CD4-positive, alpha-beta T cell (primary cell): ENCODE measurements at regions not wholly inside any gene's neighbourhood (a gene's known extent, or its start where the extent isn't known, plus 50 kb on each side); places are given as distances from the start of the nearest gene placed in this dataset.

Source experiments
- ATAC-seq: fragments of 200-7000 bp; cut with Tn5 transposase; one replicate; pipeline ENCODE4 v1.10.0; 2022; ENCODE audit warnings: mild to moderate bottlenecking; ENCODE audit not compliant: poor library complexity
- CTCF ChIA-PET: fragments of 350-600 bp; sonication (Branson Sonifier 250); formaldehyde crosslinking; loops from one replicate; lab custom pipeline; 2021; ENCODE audit warnings: antibody characterized with exemption, inconsistent platforms; lab: Charles Lee
- POLR2A ChIA-PET: fragments of 350-600 bp; sonication (Branson Sonifier 250); formaldehyde crosslinking; loops from one replicate; lab custom pipeline; 2021; ENCODE audit warnings: antibody characterized with exemption, inconsistent platforms; lab: Charles Lee
- DNase-seq, 14 experiments: peaks; one replicate each; pipeline ENCODE4 v3.0.0-alpha.2; 2013 to 2020; ENCODE audit warnings: mixed read lengths in 2 of 14
- H3K27ac ChIP-seq, 2 donors: one replicate each; pipeline versions ENCODE4 v1.5.1 to v1.7.0; 2013; ENCODE audit warnings: low read length in 2 of 2, low read depth in 1 of 2, mild to moderate bottlenecking in 1 of 2
- H3K27me3 ChIP-seq, 2 experiments: 1 replicate in 1 of 2; 2 replicates in 1 of 2; pipeline versions ENCODE4 v1.6.1 to v1.7.0; 2013; ENCODE audit warnings: low read length in 2 of 2, control low read depth in 1 of 2, mild to moderate bottlenecking in 1 of 2, moderate library complexity in 1 of 2; ENCODE audit not compliant: insufficient read depth in 2 of 2, control insufficient read depth in 1 of 2
- H3K36me3 ChIP-seq: one replicate; pipeline ENCODE4 v1.6.1; 2013; ENCODE audit warnings: low read length, control low read depth; ENCODE audit not compliant: insufficient read depth
- H3K4me1 ChIP-seq: one replicate; pipeline ENCODE4 v1.6.1; 2013; ENCODE audit warnings: low read length, control low read depth; ENCODE audit not compliant: insufficient read depth
- H3K4me3 ChIP-seq: one replicate; pipeline ENCODE4 v1.5.1; 2013; ENCODE audit warnings: mild to moderate bottlenecking, low read length, moderate library complexity
- H3K9me3 ChIP-seq, 2 experiments: 1 replicate in 1 of 2; 2 replicates in 1 of 2; pipeline versions ENCODE4 v1.6.1 to v1.7.0; 2013; ENCODE audit warnings: low read length in 2 of 2, mild to moderate bottlenecking in 2 of 2, control low read depth in 1 of 2, moderate library complexity in 1 of 2; ENCODE audit not compliant: control insufficient read depth in 1 of 2, insufficient read depth in 1 of 2
- H3K27ac Mint-ChIP-seq: one replicate; pipeline ENCODE4 v1.8.0; 2020; ENCODE audit warnings: mixed read lengths
- H3K27me3 Mint-ChIP-seq: one replicate; pipeline ENCODE4 v1.8.0; 2021; ENCODE audit warnings: mixed read lengths
- H3K36me3 Mint-ChIP-seq: one replicate; pipeline ENCODE4 v1.8.0; 2021; ENCODE audit warnings: low read depth, mixed read lengths
- H3K4me1 Mint-ChIP-seq: one replicate; pipeline ENCODE4 v1.8.0; 2021; ENCODE audit warnings: low read depth, mixed read lengths
- H3K4me3 Mint-ChIP-seq: one replicate; pipeline ENCODE4 v1.8.0; 2020; ENCODE audit warnings: mild to moderate bottlenecking, mixed read lengths
- H3K9me3 Mint-ChIP-seq: one replicate; pipeline ENCODE4 v1.8.0; 2020; ENCODE audit warnings: mixed read lengths
- CTCF ChIP-seq: fragments of 200-600 bp; IDR thresholded peaks from one replicate; pipeline ENCODE4 v1.8.0; 2022; ENCODE audit warnings: antibody characterized with exemption, mild to moderate bottlenecking
- intact Hi-C, 2 experiments: fragments of 100-400 bp; cut with DNase I in 1 of 2; cut with micrococcal nuclease in 1 of 2; formaldehyde crosslinking; loops; one replicate each; pipeline versions ENCODE4 v1.15.1 to v1.9.0; 2023 to 2025; cut with DNase I, micrococcal nuclease

GRCh38 chr4:132642016-132642817 is 506.9 kb upstream of the PCDH10 start:
- CTCF ChIA-PET = no interaction called here

DNA sequence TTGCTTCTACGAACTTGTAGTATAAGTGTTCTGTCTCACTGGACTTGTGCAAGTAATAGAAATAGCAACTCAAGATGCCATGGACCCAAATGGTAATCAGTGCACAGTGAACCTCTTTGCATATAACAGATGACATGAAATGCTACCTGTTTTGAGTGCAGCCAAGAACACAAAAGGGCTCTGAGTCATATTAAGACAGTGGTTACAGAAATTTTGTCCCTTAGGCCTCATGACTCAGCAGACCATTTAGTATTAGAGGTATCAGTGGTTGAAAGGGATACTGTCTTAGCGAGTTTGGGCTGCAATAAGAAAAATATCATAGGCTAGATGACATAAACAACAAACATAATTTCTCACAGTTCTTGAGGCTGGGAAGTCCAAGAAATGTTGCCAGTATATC is 502.9 kb upstream of the PCDH10 start:
- CTCF ChIA-PET = no interaction called here
- no peaks in the 10 kb centered on the region for H3K27me3 ChIP-seq
- H3K4me3 ChIP-seq = no peak overlapping the region
- peaks cover 2% of the 10 kb centered on the region for H3K9me3 Mint-ChIP-seq
- H3K4me3 Mint-ChIP-seq = no peak overlapping the region
- no peaks in the 10 kb centered on the region for H3K4me1 ChIP-seq
- H3K9me3 ChIP-seq = no peaks in the 10 kb centered on the region
- H3K27me3 Mint-ChIP-seq = no peaks in the 10 kb centered on the region
- H3K27ac ChIP-seq = no peak overlapping the region
- no peak overlapping the region for H3K27ac Mint-ChIP-seq
- POLR2A ChIA-PET = no interaction called here
- intact Hi-C loops = no loop called here
- ATAC-seq = no peak
- TF ChIP-seq CTCF = no peak
- no peak for DNase-seq
- H3K36me3 Mint-ChIP-seq = no peaks in the 10 kb centered on the region
- no peaks in the 10 kb centered on the region for H3K36me3 ChIP-seq
- no peaks in the 10 kb centered on the region for H3K4me1 Mint-ChIP-seq

More at GRCh38 chr4:132642016-132642817, 506.9 kb upstream of the PCDH10 start:
- Mint-ChIP-seq H3K27ac (no peak overlapping the region), H3K27me3 (no peaks in the 10 kb centered on the region), H3K36me3 (no peaks in the 10 kb centered on the region), H3K4me3 (no peak overlapping the region), H3K9me3 (peaks cover 2% of the 10 kb centered on the region), H3K4me1 (no peaks in the 10 kb centered on the region)
- POLR2A ChIA-PET = no interaction called here
- ATAC-seq (no peak), DNase-seq (no peak)
- intact Hi-C loops = no loop called here
- H3K4me1 ChIP-seq = no peaks in the 10 kb centered on the region
- H3K9me3 ChIP-seq = no peaks in the 10 kb centered on the region
- TF ChIP-seq CTCF = no peak
- no peak overlapping the region for H3K27ac ChIP-seq
- H3K27me3 ChIP-seq = no peaks in the 10 kb centered on the region
- H3K4me3 ChIP-seq = no peak overlapping the region
- no peaks in the 10 kb centered on the region for H3K36me3 ChIP-seq

DNA sequence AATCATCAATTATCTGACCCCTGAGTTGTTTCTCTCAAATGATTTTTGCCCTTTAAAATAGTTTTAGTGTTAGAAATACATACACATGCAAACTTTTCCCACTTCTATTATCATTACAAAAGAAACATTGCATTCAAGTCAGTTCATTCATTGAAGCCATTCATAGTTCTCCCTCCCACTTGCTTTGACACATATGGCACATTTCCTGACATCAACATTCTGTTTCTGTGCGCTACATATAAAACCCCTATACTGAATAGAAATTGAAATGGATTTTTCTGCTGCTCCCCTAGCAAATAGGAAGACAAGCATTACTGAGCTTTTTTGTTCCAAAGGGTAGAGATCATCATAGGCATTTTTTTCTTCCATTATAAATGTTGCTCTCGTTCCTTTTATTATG is 497.9 kb upstream of the PCDH10 start:
- intact Hi-C loops = no loop called here
- Histone ChIP-seq H3K4me3 (no peak overlapping the region), H3K27ac (no peak overlapping the region), H3K4me1 (no peaks in the 10 kb centered on the region), H3K27me3 (no peaks in the 10 kb centered on the region), H3K36me3 (no peaks in the 10 kb centered on the region), H3K9me3 (peaks cover 3 to 5% of the 10 kb centered on the region in 2 experiments)
- TF ChIP-seq CTCF = no peak
- Mint-ChIP-seq H3K4me3 (no peak overlapping the region), H3K27ac (no peak overlapping the region), H3K9me3 (peaks cover 10% of the 10 kb centered on the region), H3K36me3 (no peaks in the 10 kb centered on the region), H3K4me1 (no peaks in the 10 kb centered on the region), H3K27me3 (no peaks in the 10 kb centered on the region)
- DNase-seq (no peak), ATAC-seq (no peak)
- POLR2A ChIA-PET = no interaction called here
- CTCF ChIA-PET = no interaction called here
